Mesothelial cell of epicardium (in vitro differentiated cells): ENCODE measurements at regions not wholly inside any gene's neighbourhood (a gene's known extent, or its start where the extent isn't known, plus 50 kb on each side); places are given as distances from the start of the nearest gene placed in this dataset.

Experiments used
- DNase-seq, 2 experiments: peaks; one replicate each; pipeline ENCODE4 v3.0.0; 2021; ENCODE audit warnings: low spot score in 2 of 2; ENCODE audit not compliant: unreplicated experiment in 2 of 2
- H3K27ac Mint-ChIP-seq: 2 replicates; pipeline ENCODE4 v1.8.0; 2021; ENCODE audit warnings: mixed read lengths
- H3K27me3 Mint-ChIP-seq: 2 replicates; pipeline ENCODE4 v1.8.0; 2021; ENCODE audit warnings: low read depth, mixed read lengths
- H3K36me3 Mint-ChIP-seq: 2 replicates; pipeline ENCODE4 v1.8.0; 2021; ENCODE audit warnings: mixed read lengths
- H3K4me1 Mint-ChIP-seq: 2 replicates; pipeline ENCODE4 v1.8.0; 2021; ENCODE audit warnings: mixed read lengths
- H3K4me3 Mint-ChIP-seq: 2 replicates; pipeline ENCODE4 v1.8.0; 2021; ENCODE audit warnings: mild to moderate bottlenecking, moderate library complexity, mixed read lengths
- H3K9me3 Mint-ChIP-seq: 2 replicates; pipeline ENCODE4 v1.8.0; 2021; ENCODE audit warnings: mixed read lengths
- CTCF ChIP-seq: fragments of 200-600 bp; sonication (generic); IDR thresholded peaks from one replicate; pipeline ENCODE4 v1.5.0; 2021; ENCODE audit warnings: antibody characterized with exemption; ENCODE audit not compliant: unreplicated experiment

- Mint-ChIP-seq H3K36me3 (no peaks in the 10 kb centered on the region), H3K27ac (no peak overlapping the region), H3K4me3 (no peak overlapping the region), H3K9me3 (no peaks in the 10 kb centered on the region), H3K4me1 (no peaks in the 10 kb centered on the region), H3K27me3 (peaks cover 12% of the 10 kb centered on the region)
- DNase-seq, result no peak
- TF ChIP-seq CTCF, result no peak
Observed at GRCh38 chr3:116610124-116610523, 99.5 kb upstream of the TUSC7 start.

GRCh38 chr3:116614795-116615362, 94.7 kb upstream of the TUSC7 start:
- Mint-ChIP-seq H3K4me3 (no peak overlapping the region), H3K27ac (no peak overlapping the region), H3K27me3 (peaks cover 11% of the 10 kb centered on the region), H3K36me3 (no peaks in the 10 kb centered on the region), H3K9me3 (no peaks in the 10 kb centered on the region), H3K4me1 (no peaks in the 10 kb centered on the region)
- TF ChIP-seq CTCF, result peak; percentile 84
- no peak for DNase-seq

- DNase-seq, result no peak
- Mint-ChIP-seq H3K27me3 (peaks cover 5% of the 10 kb centered on the region), H3K4me3 (no peak overlapping the region), H3K36me3 (no peaks in the 10 kb centered on the region), H3K27ac (no peak overlapping the region), H3K9me3 (peaks cover 5% of the 10 kb centered on the region), H3K4me1 (no peaks in the 10 kb centered on the region)
- no peak for TF ChIP-seq CTCF
Observed at GRCh38 chr3:116618138-116618537, 91.4 kb upstream of the TUSC7 start.

- no peak for DNase-seq
- no peaks in the 10 kb centered on the region for H3K4me1 Mint-ChIP-seq
- no peak for TF ChIP-seq CTCF
- H3K36me3 Mint-ChIP-seq, result no peaks in the 10 kb centered on the region
- no peak overlapping the region for H3K27ac Mint-ChIP-seq
- no peak overlapping the region for H3K4me3 Mint-ChIP-seq
- H3K9me3 Mint-ChIP-seq, result peaks cover 13% of the 10 kb centered on the region
- peaks cover 2% of the 10 kb centered on the region for H3K27me3 Mint-ChIP-seq
Observed at GRCh38 chr3:116618930-116619329, 90.6 kb upstream of the TUSC7 start.

- no peaks in the 10 kb centered on the region for H3K4me1 Mint-ChIP-seq
- TF ChIP-seq CTCF, result no peak
- H3K36me3 Mint-ChIP-seq, result no peaks in the 10 kb centered on the region
- no peak overlapping the region for H3K4me3 Mint-ChIP-seq
- peaks cover 23% of the 10 kb centered on the region for H3K9me3 Mint-ChIP-seq
- H3K27me3 Mint-ChIP-seq, result peaks cover 22% of the 10 kb centered on the region
- DNase-seq, result no peak
- H3K27ac Mint-ChIP-seq, result no peak overlapping the region
Observed at GRCh38 chr3:116630494-116630893, 79.1 kb upstream of the TUSC7 start.

- Mint-ChIP-seq H3K27me3 (peaks cover 12% of the 10 kb centered on the region), H3K27ac (no peak overlapping the region), H3K36me3 (no peaks in the 10 kb centered on the region), H3K4me3 (no peak overlapping the region), H3K4me1 (no peaks in the 10 kb centered on the region), H3K9me3 (no peaks in the 10 kb centered on the region)
- TF ChIP-seq CTCF, result no peak
- DNase-seq, result no peak
Observed at GRCh38 chr3:116639641-116640040, 69.9 kb upstream of the TUSC7 start.
